ENCODE measurements at regions not wholly inside any gene's neighbourhood (a gene's known extent, or its start where the extent isn't known, plus 50 kb on each side); places are given as distances from the start of the nearest gene placed in this dataset.
"Not testable (repeated sequence)": the region's sequence is repeated elsewhere in the genome, so short reads cannot be mapped to it uniquely, and the experiment has no call there.

- not testable (repeated sequence) for H3K36me3 Mint-ChIP-seq
These were observed 774.9 kb upstream of the RAB6C start for GRCh38 chr2:129204581-129204980.

GRCh38 chr2:129205176-129205575 is 774.3 kb upstream of the RAB6C start:
- Mint-ChIP-seq H3K9me3 (peaks cover 0 to 13% (median 0%) of the 10 kb centered on the region in 6 donors), H3K27ac (no peak overlapping the region), H3K4me1 (no peaks in the 10 kb centered on the region), H3K27me3 (ENCODE audit: low read depth in 3 of 3) (peaks cover 1 to 3% (median 2%) of the 10 kb centered on the region in 3 donors), H3K36me3 (no peaks in the 10 kb centered on the region), H3K4me3 (no peak overlapping the region)
- no peak for DNase-seq

More at GRCh38 chr2:129204581-129204980, 774.9 kb upstream of the RAB6C start:
- H3K27ac Mint-ChIP-seq; H3K27me3 Mint-ChIP-seq (ENCODE audit: low read depth in 3 of 3); H3K4me1 Mint-ChIP-seq; DNase-seq; H3K4me3 Mint-ChIP-seq: not testable (repeated sequence)
- H3K9me3 Mint-ChIP-seq, result peaks cover 0 to 13% (median 0%) of the 10 kb centered on the region in 6 donors

GRCh38 chr2:129205766-129206165 is 773.7 kb upstream of the RAB6C start:
- no peaks in the 10 kb centered on the region for H3K36me3 Mint-ChIP-seq
- H3K4me1 Mint-ChIP-seq, result no peaks in the 10 kb centered on the region
- DNase-seq, result no peak
- H3K27ac Mint-ChIP-seq, result no peak overlapping the region
- H3K9me3 Mint-ChIP-seq, result peaks cover 0 to 13% (median 0%) of the 10 kb centered on the region in 6 donors
- H3K4me3 Mint-ChIP-seq, result no peak overlapping the region
- peaks cover 2 to 3% (median 3%) of the 10 kb centered on the region in 3 donors for H3K27me3 Mint-ChIP-seq (ENCODE audit: low read depth in 3 of 3)

- H3K27me3 Mint-ChIP-seq (ENCODE audit: low read depth in 3 of 3), result peaks cover 0 to 3% (median 2%) of the 10 kb centered on the region in 3 donors
- H3K4me3 Mint-ChIP-seq, result no peak overlapping the region
- DNase-seq, result no peak
- H3K36me3 Mint-ChIP-seq, result no peaks in the 10 kb centered on the region
- peaks cover 0 to 7% (median 3%) of the 10 kb centered on the region in 6 donors for H3K9me3 Mint-ChIP-seq
- H3K4me1 Mint-ChIP-seq, result no peaks in the 10 kb centered on the region
- no peak overlapping the region for H3K27ac Mint-ChIP-seq
These were observed 767.0 kb upstream of the RAB6C start for GRCh38 chr2:129212299-129212958.

GRCh38 chr2:129224022-129224421 is 755.4 kb upstream of the RAB6C start:
- DNase-seq, result no peak
- H3K27me3 Mint-ChIP-seq (ENCODE audit: low read depth in 3 of 3), result peaks cover 0 to 5% (median 0%) of the 10 kb centered on the region in 3 donors
- no peaks in the 10 kb centered on the region for H3K4me1 Mint-ChIP-seq
- no peak overlapping the region for H3K27ac Mint-ChIP-seq
- peaks cover 0 to 5% (median 0%) of the 10 kb centered on the region in 6 donors for H3K9me3 Mint-ChIP-seq
- H3K36me3 Mint-ChIP-seq, result no peaks in the 10 kb centered on the region
- no peak overlapping the region for H3K4me3 Mint-ChIP-seq

GRCh38 chr2:129224486-129224885 is 755.0 kb upstream of the RAB6C start:
- no peaks in the 10 kb centered on the region for H3K4me1 Mint-ChIP-seq
- H3K36me3 Mint-ChIP-seq, result no peaks in the 10 kb centered on the region
- peaks cover 0 to 5% (median 0%) of the 10 kb centered on the region in 6 donors for H3K9me3 Mint-ChIP-seq
- peaks cover 0 to 8% (median 0%) of the 10 kb centered on the region in 3 donors for H3K27me3 Mint-ChIP-seq (ENCODE audit: low read depth in 3 of 3)
- DNase-seq, result no peak
- no peak overlapping the region for H3K27ac Mint-ChIP-seq
- H3K4me3 Mint-ChIP-seq, result no peak overlapping the region

- no peak for DNase-seq
- Mint-ChIP-seq H3K36me3 (no peaks in the 10 kb centered on the region), H3K4me1 (no peaks in the 10 kb centered on the region), H3K4me3 (no peak overlapping the region), H3K9me3 (peaks cover 0 to 1% (median 0%) of the 10 kb centered on the region in 6 donors), H3K27me3 (ENCODE audit: low read depth in 3 of 3) (peaks cover 0 to 7% (median 0%) of the 10 kb centered on the region in 3 donors), H3K27ac (no peak overlapping the region)
These were observed 750.3 kb upstream of the RAB6C start for GRCh38 chr2:129229196-129229595.

GRCh38 chr2:129229830-129230441 is 749.5 kb upstream of the RAB6C start:
- peaks cover 0 to 1% (median 0%) of the 10 kb centered on the region in 6 donors for H3K9me3 Mint-ChIP-seq
- peaks cover 0 to 6% (median 0%) of the 10 kb centered on the region in 3 donors for H3K27me3 Mint-ChIP-seq (ENCODE audit: low read depth in 3 of 3)
- no peak overlapping the region for H3K4me3 Mint-ChIP-seq
- no peak overlapping the region for H3K27ac Mint-ChIP-seq
- H3K36me3 Mint-ChIP-seq, result no peaks in the 10 kb centered on the region
- no peaks in the 10 kb centered on the region for H3K4me1 Mint-ChIP-seq
- DNase-seq, result no peak

GRCh38 chr2:129231924-129232323 is 747.5 kb upstream of the RAB6C start:
- H3K27me3 Mint-ChIP-seq (ENCODE audit: low read depth in 3 of 3), result peaks cover 0 to 6% (median 0%) of the 10 kb centered on the region in 3 donors
- peaks cover 0 to 9% (median under 1%) of the 10 kb centered on the region in 6 donors for H3K9me3 Mint-ChIP-seq
- H3K4me3 Mint-ChIP-seq, result no peak overlapping the region
- no peak overlapping the region for H3K27ac Mint-ChIP-seq
- no peaks in the 10 kb centered on the region for H3K4me1 Mint-ChIP-seq
- H3K36me3 Mint-ChIP-seq, result no peaks in the 10 kb centered on the region
- no peak for DNase-seq

GRCh38 chr2:129233166-129233565 is 746.3 kb upstream of the RAB6C start:
- no peak for DNase-seq
- Mint-ChIP-seq H3K36me3 (no peaks in the 10 kb centered on the region), H3K4me3 (no peak overlapping the region), H3K27ac (no peak overlapping the region), H3K4me1 (no peaks in the 10 kb centered on the region), H3K9me3 (peaks cover 0 to 9% (median under 1%) of the 10 kb centered on the region in 6 donors), H3K27me3 (ENCODE audit: low read depth in 3 of 3) (peaks cover 0 to 6% (median 0%) of the 10 kb centered on the region in 3 donors)

GRCh38 chr2:129233751-129234406 is 745.6 kb upstream of the RAB6C start:
- H3K36me3 Mint-ChIP-seq, result no peaks in the 10 kb centered on the region
- no peaks in the 10 kb centered on the region for H3K4me1 Mint-ChIP-seq
- H3K27ac Mint-ChIP-seq, result no peak overlapping the region
- no peak overlapping the region for H3K4me3 Mint-ChIP-seq
- peaks cover 0 to 9% (median under 1%) of the 10 kb centered on the region in 6 donors for H3K9me3 Mint-ChIP-seq
- no peak for DNase-seq
- peaks cover 0 to 3% (median 0%) of the 10 kb centered on the region in 3 donors for H3K27me3 Mint-ChIP-seq (ENCODE audit: low read depth in 3 of 3)

- Mint-ChIP-seq H3K27ac (no peak overlapping the region), H3K4me3 (no peak overlapping the region), H3K36me3 (no peaks in the 10 kb centered on the region), H3K9me3 (peaks cover 0 to 9% (median 0%) of the 10 kb centered on the region in 6 donors), H3K27me3 (ENCODE audit: low read depth in 3 of 3) (peaks cover 0 to 2% (median 0%) of the 10 kb centered on the region in 3 donors), H3K4me1 (no peaks in the 10 kb centered on the region)
- no peak for DNase-seq
These were observed 742.9 kb upstream of the RAB6C start for GRCh38 chr2:129236601-129237000.

GRCh38 chr2:129237966-129238725 is 741.3 kb upstream of the RAB6C start:
- Mint-ChIP-seq H3K27ac (no peak overlapping the region), H3K4me1 (no peaks in the 10 kb centered on the region), H3K27me3 (ENCODE audit: low read depth in 3 of 3) (peaks cover 0 to 2% (median 0%) of the 10 kb centered on the region in 3 donors), H3K4me3 (no peak overlapping the region), H3K36me3 (no peaks in the 10 kb centered on the region), H3K9me3 (peaks cover 0 to 9% (median 0%) of the 10 kb centered on the region in 6 donors)
- DNase-seq, result no peak
